ENCODE measurements at regions not wholly inside any gene's neighbourhood (a gene's known extent, or its start where the extent isn't known, plus 50 kb on each side); places are given as distances from the start of the nearest gene placed in this dataset.

DNA sequence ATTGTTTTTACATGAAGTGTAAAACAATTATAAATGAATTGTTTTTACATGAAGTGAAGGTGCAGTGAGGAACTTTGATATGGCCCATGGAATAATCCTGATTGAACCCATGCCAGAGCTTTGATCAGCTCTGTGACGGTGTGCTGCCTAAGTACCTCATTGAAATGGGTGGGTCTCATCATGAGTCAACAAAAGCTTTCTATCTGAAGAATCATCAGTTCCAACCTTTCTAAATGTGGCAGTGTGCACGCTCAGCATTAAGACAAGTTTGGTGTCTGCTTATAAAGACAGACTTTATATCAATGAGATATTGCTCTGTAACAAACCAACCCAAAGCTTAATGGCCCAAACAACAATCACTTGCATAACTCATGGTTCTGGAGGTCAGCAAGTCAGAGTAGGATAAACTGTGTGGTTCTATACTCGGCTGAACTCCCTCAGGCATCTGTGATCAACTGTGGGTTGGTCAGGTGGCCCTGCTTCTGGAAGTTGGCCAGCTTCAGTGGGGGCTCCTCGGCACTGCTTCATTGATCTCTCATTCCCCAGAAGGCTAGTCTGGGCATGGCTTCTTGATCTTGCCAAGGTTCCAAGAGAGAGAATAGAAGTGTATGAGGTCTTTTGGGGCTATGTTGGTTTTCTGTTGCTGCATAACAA, 258.0 kb downstream of the LTN1 start:
- ChIA-PET CTCF (no interaction called here), POLR2A (ENCODE audit: low non-redundant PET) (no interaction called here)
- no peak overlapping the region for H3K27ac ChIP-seq (ENCODE audit: low read depth, low read length, poor library complexity, severe bottlenecking)
- no peak for DNase-seq (ENCODE audit: low spot score)
- TF ChIP-seq EZH2 (IDR thresholded peaks at IDR 0.05; ENCODE audit: borderline replicate concordance, low read depth, low read length, poor library complexity, severe bottlenecking) = no peak
- TF ChIP-seq, protein P1, sequence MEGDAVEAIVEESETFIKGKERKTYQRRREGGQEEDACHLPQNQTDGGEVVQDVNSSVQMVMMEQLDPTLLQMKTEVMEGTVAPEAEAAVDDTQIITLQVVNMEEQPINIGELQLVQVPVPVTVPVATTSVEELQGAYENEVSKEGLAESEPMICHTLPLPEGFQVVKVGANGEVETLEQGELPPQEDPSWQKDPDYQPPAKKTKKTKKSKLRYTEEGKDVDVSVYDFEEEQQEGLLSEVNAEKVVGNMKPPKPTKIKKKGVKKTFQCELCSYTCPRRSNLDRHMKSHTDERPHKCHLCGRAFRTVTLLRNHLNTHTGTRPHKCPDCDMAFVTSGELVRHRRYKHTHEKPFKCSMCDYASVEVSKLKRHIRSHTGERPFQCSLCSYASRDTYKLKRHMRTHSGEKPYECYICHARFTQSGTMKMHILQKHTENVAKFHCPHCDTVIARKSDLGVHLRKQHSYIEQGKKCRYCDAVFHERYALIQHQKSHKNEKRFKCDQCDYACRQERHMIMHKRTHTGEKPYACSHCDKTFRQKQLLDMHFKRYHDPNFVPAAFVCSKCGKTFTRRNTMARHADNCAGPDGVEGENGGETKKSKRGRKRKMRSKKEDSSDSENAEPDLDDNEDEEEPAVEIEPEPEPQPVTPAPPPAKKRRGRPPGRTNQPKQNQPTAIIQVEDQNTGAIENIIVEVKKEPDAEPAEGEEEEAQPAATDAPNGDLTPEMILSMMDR (conservative IDR thresholded peaks at IDR 0.05; ENCODE audit: low read depth, low read length) = no peak
- no peaks in the 10 kb centered on the region for H3K27me3 ChIP-seq (replicated peaks; ENCODE audit: insufficient read depth, low read depth, low read length, poor library complexity)
- H3K9me3 ChIP-seq (ENCODE audit: low read depth, low read length, poor library complexity, severe bottlenecking) = no peaks in the 10 kb centered on the region
- intact Hi-C loops (cut with micrococcal nuclease; ENCODE audit: unreplicated experiment) = no loop called here
- H3K4me1 ChIP-seq (ENCODE audit: insufficient read depth, low read length, poor library complexity, severe bottlenecking) = no peaks in the 10 kb centered on the region
- no peak overlapping the region for H3K4me3 ChIP-seq (ENCODE audit: low read depth, low read length, poor library complexity, severe bottlenecking)
- BruUV-seq (replicated peaks) = no TSS peak
- no peaks in the 10 kb centered on the region for H3K36me3 ChIP-seq (ENCODE audit: insufficient read depth, low read length, poor library complexity, severe bottlenecking)

DNA sequence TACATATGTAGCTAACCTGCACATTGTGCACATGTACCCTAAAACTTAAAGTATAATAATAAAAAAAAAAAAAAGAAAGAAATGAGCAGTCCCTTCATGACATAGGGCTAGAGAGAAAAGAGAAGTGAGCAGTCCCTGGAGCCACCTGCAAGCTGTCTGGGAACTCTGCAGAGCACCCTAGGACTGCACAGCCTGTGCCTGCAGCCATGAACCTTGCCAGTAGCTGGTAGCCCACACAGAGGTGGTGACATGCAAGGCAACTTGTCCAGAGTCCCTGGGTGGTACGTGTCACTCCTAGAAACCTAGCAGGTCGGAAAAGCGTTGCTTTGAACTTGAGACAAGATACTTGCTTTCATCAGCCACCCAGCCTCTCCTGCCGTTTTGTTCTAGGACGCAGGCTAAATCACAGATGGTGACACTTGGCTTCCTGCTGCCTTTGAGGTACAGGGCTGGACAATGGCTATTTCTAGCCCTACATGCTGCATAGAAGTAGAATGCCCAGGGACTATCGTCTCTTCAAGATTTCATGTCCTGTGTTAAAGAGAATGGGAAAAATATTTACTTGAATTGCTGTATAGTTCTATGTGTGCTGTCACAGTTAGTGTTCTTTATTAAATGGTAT, 260.9 kb downstream of the LTN1 start:
- CTCF ChIA-PET = interaction anchor here (0.6 kb wide), 1 partner anchor 1461 kb away, joined by 3 read pairs; no protein-coding TSS in a partner anchor
- BruUV-seq (replicated peaks) = no TSS peak
- Histone ChIP-seq H3K36me3 (ENCODE audit: insufficient read depth, low read length, poor library complexity, severe bottlenecking) (no peaks in the 10 kb centered on the region), H3K4me3 (ENCODE audit: low read depth, low read length, poor library complexity, severe bottlenecking) (no peak overlapping the region), H3K9me3 (ENCODE audit: low read depth, low read length, poor library complexity, severe bottlenecking) (no peaks in the 10 kb centered on the region), H3K27me3 (replicated peaks; ENCODE audit: insufficient read depth, low read depth, low read length, poor library complexity) (no peaks in the 10 kb centered on the region), H3K4me1 (ENCODE audit: insufficient read depth, low read length, poor library complexity, severe bottlenecking) (no peaks in the 10 kb centered on the region), H3K27ac (ENCODE audit: low read depth, low read length, poor library complexity, severe bottlenecking) (no peak overlapping the region)
- no peak for DNase-seq (ENCODE audit: low spot score)
- TF ChIP-seq EZH2 (IDR thresholded peaks at IDR 0.05; ENCODE audit: borderline replicate concordance, low read depth, low read length, poor library complexity, severe bottlenecking) = no peak
- TF ChIP-seq, protein P1 (conservative IDR thresholded peaks at IDR 0.05; ENCODE audit: low read depth, low read length) = no peak
- POLR2A ChIA-PET (ENCODE audit: low non-redundant PET) = no interaction called here
- intact Hi-C loops (cut with micrococcal nuclease; ENCODE audit: unreplicated experiment) = no loop called here

DNA sequence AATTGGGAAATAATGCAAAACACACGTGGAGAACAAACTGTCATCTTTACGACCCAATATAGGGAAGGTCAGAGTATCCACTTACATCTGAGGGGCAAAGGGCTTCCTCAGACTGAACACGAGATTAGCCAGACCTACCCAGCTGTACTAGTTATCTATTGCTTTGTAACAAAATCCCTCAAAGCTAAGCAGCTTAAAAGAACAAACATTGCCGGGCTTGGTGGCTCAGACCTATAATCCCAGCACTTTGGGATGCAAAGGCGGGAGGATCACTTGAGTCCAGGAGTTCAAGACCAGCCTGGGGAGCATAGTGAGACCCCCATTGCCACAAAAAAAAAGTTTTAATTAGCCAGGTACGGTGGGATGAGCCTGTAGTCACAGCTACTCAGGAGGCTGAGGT, 262.8 kb downstream of the LTN1 start:
- BruUV-seq (replicated peaks) = no TSS peak
- POLR2A ChIA-PET (ENCODE audit: low non-redundant PET) = no interaction called here
- DNase-seq (ENCODE audit: low spot score) = no peak

More for the DNA sequence above, 262.8 kb downstream of the LTN1 start:
- Histone ChIP-seq H3K27me3 (replicated peaks; ENCODE audit: insufficient read depth, low read depth, low read length, poor library complexity) (no peaks in the 10 kb centered on the region), H3K9me3 (ENCODE audit: low read depth, low read length, poor library complexity, severe bottlenecking) (no peaks in the 10 kb centered on the region), H3K4me1 (ENCODE audit: insufficient read depth, low read length, poor library complexity, severe bottlenecking) (no peaks in the 10 kb centered on the region), H3K27ac (ENCODE audit: low read depth, low read length, poor library complexity, severe bottlenecking) (no peak overlapping the region), H3K4me3 (ENCODE audit: low read depth, low read length, poor library complexity, severe bottlenecking) (no peak overlapping the region), H3K36me3 (ENCODE audit: insufficient read depth, low read length, poor library complexity, severe bottlenecking) (no peaks in the 10 kb centered on the region)
- intact Hi-C loops (cut with micrococcal nuclease; ENCODE audit: unreplicated experiment) = no loop called here
- TF ChIP-seq EZH2 (IDR thresholded peaks at IDR 0.05; ENCODE audit: borderline replicate concordance, low read depth, low read length, poor library complexity, severe bottlenecking) = no peak
- TF ChIP-seq, protein P1 (conservative IDR thresholded peaks at IDR 0.05; ENCODE audit: low read depth, low read length) = no peak
- CTCF ChIA-PET = no interaction called here

All from A673 (cell line).